ENCODE measurements at regions not wholly inside any gene's neighbourhood (a gene's known extent, or its start where the extent isn't known, plus 50 kb on each side); places are given as distances from the start of the nearest gene placed in this dataset.

- DNase-seq (ENCODE audit: extremely low spot score), result no peak
- ChIA-PET CTCF (no interaction called here), POLR2A (no interaction called here)
- TF ChIP-seq CTCF (IDR thresholded peaks at IDR 0.05; ENCODE audit: control extremely low read depth, extremely low read depth, low read depth, missing control alignments), result no peak
Observed at GRCh38 chr2:61640406-61640805, 102.2 kb upstream of the XPO1 start.

GRCh38 chr2:61639721-61640120 lies 101.6 kb upstream of the XPO1 start:
- CTCF ChIA-PET, result no interaction called here
- POLR2A ChIA-PET, result no interaction called here
- DNase-seq (ENCODE audit: extremely low spot score), result no peak
- no peak for TF ChIP-seq CTCF (IDR thresholded peaks at IDR 0.05; ENCODE audit: control extremely low read depth, extremely low read depth, low read depth, missing control alignments)

- DNase-seq (ENCODE audit: extremely low spot score), result no peak
- CTCF ChIA-PET, result interaction anchor here (0.9 to 1.5 kb wide), 2 partner anchors 23 to 210 kb away, joined by 3 to 10 read pairs; no protein-coding TSS in a partner anchor
- TF ChIP-seq CTCF (IDR thresholded peaks at IDR 0.05; ENCODE audit: control extremely low read depth, extremely low read depth, low read depth, missing control alignments), result no peak
- POLR2A ChIA-PET, result no interaction called here
Observed at GRCh38 chr2:61636686-61637085, 98.5 kb upstream of the XPO1 start.

- ChIA-PET CTCF (interaction anchor here (0.9 to 1.7 kb wide), 3 partner anchors 10 to 208 kb away, joined by 3 to 4 read pairs (median 3); no protein-coding TSS in a partner anchor), POLR2A (no interaction called here)
- DNase-seq (ENCODE audit: extremely low spot score), result no peak
- no peak for TF ChIP-seq CTCF (IDR thresholded peaks at IDR 0.05; ENCODE audit: control extremely low read depth, extremely low read depth, low read depth, missing control alignments)
Observed at GRCh38 chr2:61634512-61634911, 96.4 kb upstream of the XPO1 start.

GRCh38 chr2:61633250-61633649 lies 95.1 kb upstream of the XPO1 start:
- ChIA-PET CTCF (no interaction called here), POLR2A (no interaction called here)
- no peak for TF ChIP-seq CTCF (IDR thresholded peaks at IDR 0.05; ENCODE audit: control extremely low read depth, extremely low read depth, low read depth, missing control alignments)
- DNase-seq (ENCODE audit: extremely low spot score), result no peak

- ChIA-PET CTCF (interaction anchor here (1.1 to 1.4 kb wide), 2 partner anchors 10 to 11 kb away, joined by 3 read pairs; no protein-coding TSS in a partner anchor), POLR2A (no interaction called here)
- no peak for DNase-seq (ENCODE audit: extremely low spot score)
- no peak for TF ChIP-seq CTCF (IDR thresholded peaks at IDR 0.05; ENCODE audit: control extremely low read depth, extremely low read depth, low read depth, missing control alignments)
Observed at GRCh38 chr2:61632276-61633169, 94.4 kb upstream of the XPO1 start.
